ENCODE measurements at regions not wholly inside any gene's neighbourhood (a gene's known extent, or its start where the extent isn't known, plus 50 kb on each side); places are given as distances from the start of the nearest gene placed in this dataset.

DNA sequence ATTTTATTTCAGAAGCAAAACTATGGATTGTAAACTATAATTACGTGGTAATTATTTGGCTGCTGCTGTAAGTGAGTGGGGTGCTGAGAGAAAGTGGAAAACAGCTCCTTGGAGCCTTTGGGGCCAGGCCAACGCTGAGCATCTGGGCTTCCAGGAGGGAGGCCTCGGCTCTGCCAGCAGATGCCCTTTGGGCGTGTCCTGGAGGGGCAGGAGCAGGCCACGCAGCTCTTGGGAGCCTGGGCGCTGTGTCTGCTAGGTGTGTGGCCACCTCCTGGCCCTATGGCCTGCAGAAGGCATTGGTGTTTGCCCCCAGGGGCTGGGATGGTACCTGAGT is 423.3 kb downstream of the GLRX3 start:
- no peak for DNase-seq (ENCODE audit: low read depth)

DNA sequence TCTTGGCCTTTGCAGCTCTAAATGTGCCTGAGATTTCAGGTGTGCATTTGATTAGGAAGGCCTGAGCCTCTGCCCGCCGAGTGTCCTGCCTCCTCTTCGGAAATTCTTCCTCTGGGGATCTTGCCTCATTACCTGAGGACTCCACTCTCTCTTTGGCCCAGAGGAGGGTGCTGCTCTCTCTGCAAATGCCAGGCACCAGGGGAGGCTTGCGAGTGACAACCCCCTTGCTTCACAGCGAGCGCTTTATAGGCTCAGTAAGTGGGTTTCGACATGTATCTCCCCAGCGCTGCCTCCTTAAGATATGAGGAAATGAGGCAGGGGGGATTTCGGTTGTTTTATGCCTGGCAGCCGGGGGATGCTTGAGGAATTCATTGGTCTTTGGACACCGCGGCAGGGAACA is 423.9 kb downstream of the GLRX3 start:
- no peak for DNase-seq (ENCODE audit: low read depth)

- no peak for DNase-seq (ENCODE audit: low read depth)
These were observed 424.4 kb downstream of the GLRX3 start for GRCh38 chr10:130560573-130560972.

GRCh38 chr10:130561681-130562080 is 425.5 kb downstream of the GLRX3 start:
- no peak for DNase-seq (ENCODE audit: low read depth)

GRCh38 chr10:130567011-130567410 is 430.8 kb downstream of the GLRX3 start:
- DNase-seq (ENCODE audit: low read depth) = no peak

DNA sequence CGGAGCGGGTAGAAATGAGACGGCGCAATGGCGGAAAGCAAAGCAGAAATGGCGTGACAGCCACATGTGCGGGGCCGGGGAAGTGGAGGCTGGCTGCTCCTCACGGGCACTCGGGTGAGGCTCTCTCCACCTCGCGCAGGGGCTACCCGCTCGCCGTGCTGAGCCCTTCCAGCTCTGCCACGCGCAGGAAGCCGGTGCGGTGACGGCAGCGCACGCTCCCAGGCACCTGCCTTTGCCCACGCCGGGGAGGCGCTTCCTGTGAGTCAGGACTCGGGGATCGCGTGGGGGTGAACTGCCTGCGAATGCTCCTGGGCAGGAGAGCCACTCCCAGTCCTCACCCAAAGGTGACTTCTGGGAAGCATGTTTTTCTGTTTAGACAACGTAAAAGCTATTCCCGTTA is 431.2 kb downstream of the GLRX3 start:
- DNase-seq (ENCODE audit: low read depth) = no peak

DNA sequence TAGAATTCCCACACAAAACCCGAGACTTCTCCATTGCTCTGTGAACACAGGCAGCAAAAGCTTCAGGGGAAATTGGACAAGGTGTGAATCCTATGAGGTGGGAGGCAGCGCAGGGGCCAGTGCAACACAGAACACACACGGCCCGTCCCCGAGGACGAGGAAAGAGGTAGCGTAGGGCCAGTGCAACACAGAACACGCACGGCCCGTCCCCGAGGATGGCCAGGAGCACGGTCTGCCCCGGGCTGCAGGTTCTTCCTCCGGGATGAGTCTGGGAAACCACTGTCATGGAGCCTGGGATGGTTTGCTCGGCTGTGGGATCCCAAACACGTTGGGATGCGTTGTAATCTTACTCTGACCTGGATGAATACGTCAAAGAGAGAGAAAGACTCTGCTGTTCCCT is 432.1 kb downstream of the GLRX3 start:
- DNase-seq (ENCODE audit: low read depth) = no peak

DNA sequence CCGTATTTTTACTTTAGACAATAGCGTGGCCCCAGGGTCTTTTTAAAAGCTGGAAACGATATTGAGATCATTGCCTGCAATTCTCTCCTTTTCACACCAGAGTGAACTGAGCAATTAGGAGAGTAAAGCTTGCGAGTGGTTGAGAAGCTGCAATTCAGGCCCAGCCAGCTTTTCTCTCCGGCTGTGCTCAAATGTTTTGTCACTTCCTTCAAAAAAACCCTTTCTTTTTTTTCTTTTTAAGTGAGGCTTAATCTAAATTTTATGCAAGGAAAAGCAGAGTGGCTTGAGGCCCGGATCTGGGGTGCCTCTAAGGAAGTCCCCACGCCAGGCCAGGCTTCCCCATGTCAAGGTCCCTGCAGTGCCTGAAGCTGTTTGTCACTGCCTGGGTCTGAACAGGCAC is 433.9 kb downstream of the GLRX3 start:
- no peak for DNase-seq (ENCODE audit: low read depth)

- no peak for DNase-seq (ENCODE audit: low read depth)
These were observed 435.5 kb downstream of the GLRX3 start for GRCh38 chr10:130571674-130572073.

- DNase-seq (ENCODE audit: low read depth) = no peak
These were observed 437.3 kb downstream of the GLRX3 start for GRCh38 chr10:130573446-130573845.

- DNase-seq (ENCODE audit: low read depth) = no peak
These were observed 439.6 kb downstream of the GLRX3 start for GRCh38 chr10:130575756-130576285.

- DNase-seq (ENCODE audit: low read depth) = no peak
These were observed 440.2 kb downstream of the GLRX3 start for GRCh38 chr10:130576427-130576826.

DNA sequence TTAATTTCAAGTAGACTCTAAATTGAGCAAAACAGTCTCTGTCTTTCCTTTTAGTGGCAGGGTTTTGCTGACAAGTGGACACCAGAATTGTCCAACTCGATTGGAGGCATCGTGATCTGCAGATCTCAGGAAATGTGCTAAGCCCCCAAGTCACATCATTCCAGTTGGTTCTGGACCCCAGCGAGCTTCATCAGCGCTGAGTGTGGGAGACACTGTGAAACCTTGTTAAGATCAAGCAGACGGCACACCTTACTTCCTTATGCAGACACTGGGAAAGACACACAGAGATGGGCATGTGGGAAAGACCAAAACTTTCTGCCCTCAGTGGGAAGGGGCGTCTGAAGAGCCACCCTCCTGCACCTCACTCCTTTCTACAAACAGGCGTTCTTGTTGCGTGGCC is 440.8 kb downstream of the GLRX3 start:
- no peak for DNase-seq (ENCODE audit: low read depth)

DNA sequence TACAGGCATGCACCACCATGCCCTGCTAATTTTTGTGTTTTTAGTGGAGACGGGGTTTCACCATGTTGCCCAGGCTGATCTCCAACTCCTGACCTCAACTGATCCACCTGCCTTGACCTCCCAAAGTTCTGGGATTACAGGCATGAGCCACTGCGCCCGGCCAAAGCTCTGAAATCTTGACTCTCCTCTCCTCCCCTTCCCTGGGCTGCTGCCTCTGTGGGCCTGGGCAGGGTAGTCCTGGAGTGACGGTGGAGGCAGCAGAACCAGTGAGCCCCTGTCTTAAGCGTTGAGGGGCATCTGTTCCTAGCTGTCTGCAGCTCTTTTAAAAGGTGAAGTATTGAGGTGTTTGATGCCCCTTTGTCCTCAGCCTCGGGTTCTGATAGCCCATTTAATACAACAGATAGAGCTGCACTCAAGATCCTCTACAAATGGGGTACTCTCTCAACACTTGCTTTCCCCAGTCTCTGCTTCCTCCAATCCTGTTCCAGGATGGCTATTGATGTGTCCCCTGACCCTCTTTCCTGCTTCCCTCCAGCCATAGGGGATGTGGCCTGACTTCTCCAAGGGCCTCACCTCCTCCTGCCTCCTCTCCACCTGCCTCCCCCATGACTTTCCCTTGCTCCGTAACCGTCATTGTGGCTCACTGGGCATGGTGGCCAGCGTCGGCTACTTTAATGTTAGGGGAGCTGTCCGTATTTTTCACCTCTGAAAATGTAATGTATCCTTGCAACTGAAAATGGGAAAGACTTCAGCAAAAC is 442.5 kb downstream of the GLRX3 start:
- DNase-seq (ENCODE audit: low read depth) = no peak

DNA sequence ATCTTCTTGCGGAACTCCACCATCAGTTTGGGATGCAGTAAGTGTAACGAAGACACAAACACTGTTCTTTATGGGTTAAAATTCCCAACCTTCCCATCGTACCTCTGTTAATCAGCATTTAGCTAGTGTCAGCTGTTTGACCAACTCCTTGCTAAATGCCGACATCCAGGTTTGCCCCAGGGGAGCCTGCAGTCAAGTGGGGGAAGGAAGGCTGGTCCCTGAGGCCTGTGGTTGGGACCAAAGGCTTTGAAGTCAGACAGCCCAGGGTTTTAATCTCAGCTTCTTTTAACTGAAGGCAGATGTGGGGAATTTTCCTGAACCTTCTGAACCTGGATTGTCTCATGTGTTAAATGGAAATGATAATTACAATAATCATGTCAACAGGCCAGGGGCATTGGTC is 443.7 kb downstream of the GLRX3 start:
- no peak for DNase-seq (ENCODE audit: low read depth)

- DNase-seq (ENCODE audit: low read depth) = no peak
These were observed 444.8 kb downstream of the GLRX3 start for GRCh38 chr10:130580975-130581374.

DNA sequence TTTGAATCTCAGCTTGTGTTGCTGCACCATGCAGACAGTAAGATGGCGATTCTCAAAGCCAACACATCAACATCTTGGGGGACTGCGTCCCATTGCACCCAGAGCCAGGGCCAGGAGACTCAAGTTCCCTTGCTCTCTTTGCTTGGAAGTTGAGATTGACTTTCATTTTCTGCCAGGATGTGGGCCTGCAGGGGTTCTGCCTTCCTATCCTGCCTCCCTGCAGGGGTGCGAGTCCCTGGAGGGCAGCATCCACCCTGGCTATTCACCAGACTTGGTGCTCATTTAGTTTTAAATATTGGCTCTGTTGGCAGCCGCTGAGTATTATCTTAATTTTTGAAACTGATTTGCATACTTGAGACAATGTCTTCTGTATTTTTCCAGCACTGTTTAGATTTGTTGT is 451.5 kb downstream of the GLRX3 start:
- no peak for DNase-seq (ENCODE audit: low read depth)

GRCh38 chr10:130606001-130606405 is 469.8 kb downstream of the GLRX3 start:
- DNase-seq (ENCODE audit: low read depth) = no peak

GRCh38 chr10:130607366-130607765 is 471.2 kb downstream of the GLRX3 start:
- DNase-seq (ENCODE audit: low read depth) = no peak

- DNase-seq (ENCODE audit: low read depth) = no peak
These were observed 475.0 kb downstream of the GLRX3 start for GRCh38 chr10:130611239-130611638.

GRCh38 chr10:130615457-130615856 is 479.3 kb downstream of the GLRX3 start:
- no peak for DNase-seq (ENCODE audit: low read depth)

DNA sequence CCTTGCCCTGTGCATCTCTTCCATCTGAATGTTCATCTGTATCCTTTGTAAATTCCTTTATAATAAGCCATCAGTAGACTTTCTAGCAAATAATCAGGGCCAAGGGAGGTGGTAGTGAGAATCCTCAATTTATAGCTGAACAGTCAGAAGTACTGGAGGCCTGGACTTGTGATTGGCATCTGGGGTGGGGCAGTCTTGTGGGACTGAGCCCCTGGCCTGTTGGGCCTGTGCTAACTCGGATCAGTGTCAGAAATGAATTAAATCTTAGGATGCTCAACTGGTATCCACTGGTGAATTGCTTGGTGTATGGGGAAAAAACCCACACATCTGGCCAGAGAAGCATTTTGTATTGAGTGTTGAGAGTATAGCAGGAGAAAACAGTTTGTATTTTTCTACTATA is 481.8 kb downstream of the GLRX3 start:
- no peak for DNase-seq (ENCODE audit: low read depth)

DNA sequence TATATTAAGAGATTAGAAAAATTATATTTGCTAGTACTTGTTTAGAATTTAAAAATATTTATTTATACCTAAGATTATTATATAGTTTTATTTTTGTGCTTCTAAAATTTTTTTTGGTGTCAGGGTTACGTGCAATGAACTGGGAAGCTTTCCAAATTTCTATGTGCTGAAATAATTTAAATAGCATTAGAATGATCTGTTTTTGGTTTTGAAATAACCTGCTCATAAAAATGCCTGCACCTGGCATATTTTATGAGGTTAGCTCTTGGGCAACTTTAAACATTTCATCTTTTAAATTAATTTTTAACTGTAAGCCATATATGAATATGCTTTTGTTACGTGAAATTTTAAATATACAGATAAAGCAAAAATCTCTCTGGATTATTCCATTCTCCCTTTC is 482.5 kb downstream of the GLRX3 start:
- DNase-seq (ENCODE audit: low read depth) = no peak

GRCh38 chr10:130621231-130621775 is 485.1 kb downstream of the GLRX3 start:
- DNase-seq (ENCODE audit: low read depth) = no peak
